Erythroblast (primary cell): ENCODE measurements at regions not wholly inside any gene's neighbourhood (a gene's known extent, or its start where the extent isn't known, plus 50 kb on each side); places are given as distances from the start of the nearest gene placed in this dataset.

Experiments
- GATA1 ChIP-seq: IDR thresholded peaks from 2 replicates; pipeline ENCODE4 v1.6.1; 2011; ENCODE audit warnings: low read depth, mild to moderate bottlenecking, control low read depth, low read length, moderate library complexity
- POLR2A ChIP-seq: IDR thresholded peaks from 2 replicates; pipeline ENCODE4 v1.6.1; 2011; ENCODE audit warnings: mild to moderate bottlenecking, low read length

DNA sequence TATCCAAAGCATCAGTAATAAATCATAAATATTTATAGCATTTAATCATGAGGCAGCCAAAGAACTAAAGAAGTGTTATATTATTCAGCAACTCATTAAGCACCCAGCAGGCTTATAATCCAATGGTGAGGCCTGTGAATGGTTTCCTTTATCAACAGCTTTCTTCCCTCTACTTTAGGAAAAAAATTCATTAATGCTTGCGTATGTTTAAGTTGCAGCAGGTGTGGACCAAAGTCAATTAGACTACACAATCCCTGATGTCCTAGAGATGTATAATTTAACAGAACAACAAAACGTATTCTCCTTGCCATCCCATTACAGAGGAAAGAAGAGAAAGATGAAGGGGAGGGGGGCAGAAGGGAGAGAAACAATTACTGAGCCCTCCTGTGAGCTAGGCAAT, 87.7 kb upstream of the MAGI3 start:
- TF ChIP-seq POLR2A (no peak), GATA1 (no peak)
